Parathyroid adenoma (tissue), 2 donors: ENCODE measurements at regions not wholly inside any gene's neighbourhood (a gene's known extent, or its start where the extent isn't known, plus 50 kb on each side); places are given as distances from the start of the nearest gene placed in this dataset.

Experiments
- H2AFZ ChIP-seq: fragments of 300-600 bp; sonication (generic); one replicate; pipeline ENCODE4 v1.7.0; 2017; ENCODE audit warnings: antibody characterized with exemption, mild to moderate bottlenecking
- H3K27ac ChIP-seq: fragments of 300-600 bp; sonication (generic); one replicate; pipeline ENCODE4 v1.7.0; 2017
- H3K27me3 ChIP-seq: fragments of 300-600 bp; sonication (generic); one replicate; pipeline ENCODE4 v1.7.0; 2017; ENCODE audit warnings: low read length; ENCODE audit not compliant: control insufficient read depth, insufficient read depth
- H3K36me3 ChIP-seq: fragments of 300-600 bp; sonication (generic); one replicate; pipeline ENCODE4 v1.7.0; 2017; ENCODE audit warnings: low read length; ENCODE audit not compliant: control insufficient read depth, insufficient read depth
- H3K4me1 ChIP-seq: fragments of 300-600 bp; sonication (generic); one replicate; pipeline ENCODE4 v1.7.0; 2017; ENCODE audit warnings: control low read depth
- H3K4me2 ChIP-seq: fragments of 300-600 bp; sonication (generic); one replicate; pipeline ENCODE4 v1.7.0; 2017; ENCODE audit warnings: low read length
- H3K4me3 ChIP-seq: fragments of 300-600 bp; sonication (generic); one replicate; pipeline ENCODE4 v1.7.0; 2017; ENCODE audit warnings: low read depth, low read length
- H3K79me2 ChIP-seq: fragments of 300-600 bp; sonication (generic); one replicate; pipeline ENCODE4 v1.7.0; 2017; ENCODE audit warnings: control low read depth
- H3K9ac ChIP-seq: fragments of 300-600 bp; sonication (generic); one replicate; pipeline ENCODE4 v1.7.0; 2017; ENCODE audit warnings: mild to moderate bottlenecking
- H3K9me3 ChIP-seq: fragments of 300-600 bp; sonication (generic); one replicate; pipeline ENCODE4 v1.7.0; 2017; ENCODE audit warnings: low read length; ENCODE audit not compliant: control insufficient read depth
- CTCF ChIP-seq: fragments of 300-600 bp; sonication (generic); IDR thresholded peaks from one replicate; pipeline ENCODE4 v1.7.0; 2017; ENCODE audit warnings: antibody characterized with exemption, mild to moderate bottlenecking
- donor health status: primary hyperparathyroidism.

GRCh38 chr5:175579742-175580432 lies 78.0 kb upstream of the HRH2 start:
- H3K79me2 ChIP-seq = no peaks in the 10 kb centered on the region
- no peaks in the 10 kb centered on the region for H3K9me3 ChIP-seq
- no peaks in the 10 kb centered on the region for H3K4me1 ChIP-seq
- no peak overlapping the region for H3K4me2 ChIP-seq
- no peak for TF ChIP-seq CTCF
- H3K9ac ChIP-seq = no peak overlapping the region
- no peak overlapping the region for H3K4me3 ChIP-seq
- no peaks in the 10 kb centered on the region for H3K27me3 ChIP-seq
- no peak overlapping the region for H2AFZ ChIP-seq
- no peak overlapping the region for H3K27ac ChIP-seq
- no peaks in the 10 kb centered on the region for H3K36me3 ChIP-seq

GRCh38 chr5:175582697-175583096 lies 75.2 kb upstream of the HRH2 start:
- Histone ChIP-seq H3K4me1 (no peaks in the 10 kb centered on the region), H3K9me3 (no peaks in the 10 kb centered on the region), H3K79me2 (no peaks in the 10 kb centered on the region), H3K4me2 (no peak overlapping the region), H3K27me3 (no peaks in the 10 kb centered on the region), H3K36me3 (no peaks in the 10 kb centered on the region), H2AFZ (no peak overlapping the region), H3K27ac (no peak overlapping the region), H3K9ac (no peak overlapping the region), H3K4me3 (no peak overlapping the region)
- TF ChIP-seq CTCF = no peak

GRCh38 chr5:175585567-175585966 lies 72.3 kb upstream of the HRH2 start:
- no peak overlapping the region for H3K9ac ChIP-seq
- H3K27me3 ChIP-seq = no peaks in the 10 kb centered on the region
- H3K9me3 ChIP-seq = no peaks in the 10 kb centered on the region
- no peak overlapping the region for H3K4me2 ChIP-seq
- no peak overlapping the region for H3K27ac ChIP-seq
- H3K79me2 ChIP-seq = no peaks in the 10 kb centered on the region
- no peak overlapping the region for H2AFZ ChIP-seq
- TF ChIP-seq CTCF = no peak
- no peaks in the 10 kb centered on the region for H3K4me1 ChIP-seq
- H3K4me3 ChIP-seq = no peak overlapping the region
- H3K36me3 ChIP-seq = no peaks in the 10 kb centered on the region

- no peaks in the 10 kb centered on the region for H3K4me1 ChIP-seq
- no peak overlapping the region for H3K27ac ChIP-seq
- no peaks in the 10 kb centered on the region for H3K27me3 ChIP-seq
- no peaks in the 10 kb centered on the region for H3K79me2 ChIP-seq
- no peak overlapping the region for H3K9ac ChIP-seq
- H3K4me3 ChIP-seq = no peak overlapping the region
- H3K36me3 ChIP-seq = no peaks in the 10 kb centered on the region
- H2AFZ ChIP-seq = no peak overlapping the region
- no peaks in the 10 kb centered on the region for H3K9me3 ChIP-seq
- H3K4me2 ChIP-seq = no peak overlapping the region
- no peak for TF ChIP-seq CTCF
Observed at GRCh38 chr5:175588709-175589429, 69.0 kb upstream of the HRH2 start.
